ENCODE measurements at regions not wholly inside any gene's neighbourhood (a gene's known extent, or its start where the extent isn't known, plus 50 kb on each side); places are given as distances from the start of the nearest gene placed in this dataset.

- no peak for DNase-seq
Observed at GRCh38 chr3:117695871-117696645, 986.5 kb downstream of the TUSC7 start.

GRCh38 chr3:117696851-117697407, 987.4 kb downstream of the TUSC7 start:
- DNase-seq: no peak

GRCh38 chr3:117699058-117699457, 989.5 kb downstream of the TUSC7 start:
- no peak for DNase-seq

GRCh38 chr3:117700573-117701360, 991.2 kb downstream of the TUSC7 start:
- DNase-seq: no peak

GRCh38 chr3:117705011-117705410, 995.4 kb downstream of the TUSC7 start:
- no peak for DNase-seq

GRCh38 chr3:117706037-117706436, 996.5 kb downstream of the TUSC7 start:
- peak; percentile 36 for DNase-seq

GRCh38 chr3:117706756-117707155, 997.2 kb downstream of the TUSC7 start:
- DNase-seq: no peak

GRCh38 chr3:117708601-117709000, 999.0 kb downstream of the TUSC7 start:
- no peak for DNase-seq

GRCh38 chr3:117709108-117709507, 999.5 kb downstream of the TUSC7 start:
- no peak for DNase-seq

GRCh38 chr3:117710501-117710900, 1000.9 kb downstream of the TUSC7 start:
- no peak for DNase-seq

GRCh38 chr3:117719316-117719926, 1009.8 kb downstream of the TUSC7 start:
- DNase-seq: no peak

GRCh38 chr3:117721866-117722265, 1012.3 kb downstream of the TUSC7 start:
- no peak for DNase-seq

- DNase-seq: no peak
Observed at GRCh38 chr3:117722856-117723255, 1013.3 kb downstream of the TUSC7 start.

GRCh38 chr3:117723825-117724224, 1014.2 kb downstream of the TUSC7 start:
- DNase-seq: no peak

GRCh38 chr3:117725314-117725713, 1015.7 kb downstream of the TUSC7 start:
- DNase-seq: no peak

GRCh38 chr3:117726776-117727175, 1017.2 kb downstream of the TUSC7 start:
- no peak for DNase-seq

GRCh38 chr3:117728226-117728625, 1018.6 kb downstream of the TUSC7 start:
- no peak for DNase-seq

GRCh38 chr3:117734496-117734895, 1024.9 kb downstream of the TUSC7 start:
- DNase-seq: no peak

GRCh38 chr3:117735481-117736101, 1026.0 kb downstream of the TUSC7 start:
- DNase-seq: peak; percentile 71

- DNase-seq: no peak
Observed at GRCh38 chr3:117736846-117737245, 1027.3 kb downstream of the TUSC7 start.

- no peak for DNase-seq
Observed at GRCh38 chr3:117743993-117744392, 1034.4 kb downstream of the TUSC7 start.

- DNase-seq: no peak
Observed at GRCh38 chr3:117744935-117745334, 1035.4 kb downstream of the TUSC7 start.

GRCh38 chr3:117745516-117745915, 1035.9 kb downstream of the TUSC7 start:
- DNase-seq: no peak

Data from amniotic stem cell (primary cell).